ENCODE measurements at regions not wholly inside any gene's neighbourhood (a gene's known extent, or its start where the extent isn't known, plus 50 kb on each side); places are given as distances from the start of the nearest gene placed in this dataset.
"Not testable (repeated sequence)": the region's sequence is repeated elsewhere in the genome, so short reads cannot be mapped to it uniquely, and the experiment has no call there.

- DNase-seq (ENCODE audit: low read depth): no peak
Observed at GRCh38 chr13:89027694-89028306, 1356.6 kb downstream of the SLITRK5 start.

GRCh38 chr13:89029062-89029461 is 1357.9 kb downstream of the SLITRK5 start:
- no peak for DNase-seq (ENCODE audit: low read depth)

- DNase-seq (ENCODE audit: low read depth): no peak
Observed at GRCh38 chr13:89034015-89034414, 1362.8 kb downstream of the SLITRK5 start.

- DNase-seq (ENCODE audit: low read depth): no peak
Observed at GRCh38 chr13:89052699-89053098, 1381.5 kb downstream of the SLITRK5 start.

- DNase-seq (ENCODE audit: low read depth): no peak
Observed at GRCh38 chr13:89053418-89053817, 1382.2 kb downstream of the SLITRK5 start.

- no peak for DNase-seq (ENCODE audit: low read depth)
Observed at GRCh38 chr13:89057274-89057673, 1386.1 kb downstream of the SLITRK5 start.

GRCh38 chr13:89057862-89058261 is 1386.7 kb downstream of the SLITRK5 start:
- no peak for DNase-seq (ENCODE audit: low read depth)

GRCh38 chr13:89061821-89062220 is 1390.7 kb downstream of the SLITRK5 start:
- no peak for DNase-seq (ENCODE audit: low read depth)

- DNase-seq (ENCODE audit: low read depth): no peak
Observed at GRCh38 chr13:89066868-89067466, 1395.8 kb downstream of the SLITRK5 start.

- DNase-seq (ENCODE audit: low read depth): no peak
Observed at GRCh38 chr13:89072979-89073378, 1401.8 kb downstream of the SLITRK5 start.

- no peak for DNase-seq (ENCODE audit: low read depth)
Observed at GRCh38 chr13:89076622-89077021, 1405.5 kb downstream of the SLITRK5 start.

GRCh38 chr13:89082623-89083022 is 1411.5 kb downstream of the SLITRK5 start:
- no peak for DNase-seq (ENCODE audit: low read depth)

GRCh38 chr13:89088107-89088506 is 1416.9 kb downstream of the SLITRK5 start:
- DNase-seq (ENCODE audit: low read depth): not testable (repeated sequence)

- DNase-seq (ENCODE audit: low read depth): no peak
Observed at GRCh38 chr13:89097994-89098393, 1426.8 kb downstream of the SLITRK5 start.

GRCh38 chr13:89113744-89114143 is 1442.6 kb downstream of the SLITRK5 start:
- DNase-seq (ENCODE audit: low read depth): no peak

GRCh38 chr13:89115307-89115706 is 1444.1 kb downstream of the SLITRK5 start:
- DNase-seq (ENCODE audit: low read depth): no peak

GRCh38 chr13:89136678-89137077 is 1465.5 kb downstream of the SLITRK5 start:
- DNase-seq (ENCODE audit: low read depth): no peak

- DNase-seq (ENCODE audit: low read depth): no peak
Observed at GRCh38 chr13:89150362-89150761, 1479.2 kb downstream of the SLITRK5 start.

GRCh38 chr13:89153941-89154340 is 1482.8 kb downstream of the SLITRK5 start:
- DNase-seq (ENCODE audit: low read depth): no peak

- no peak for DNase-seq (ENCODE audit: low read depth)
Observed at GRCh38 chr13:89163096-89163495, 1491.9 kb downstream of the SLITRK5 start.

- no peak for DNase-seq (ENCODE audit: low read depth)
Observed at GRCh38 chr13:89165685-89166084, 1494.5 kb downstream of the SLITRK5 start.

- DNase-seq (ENCODE audit: low read depth): no peak
Observed at GRCh38 chr13:89169951-89170350, 1498.8 kb downstream of the SLITRK5 start.

GRCh38 chr13:89181041-89181440 is 1509.9 kb downstream of the SLITRK5 start:
- DNase-seq (ENCODE audit: low read depth): no peak

GRCh38 chr13:89199138-89199537 is 1528.0 kb downstream of the SLITRK5 start:
- DNase-seq (ENCODE audit: low read depth): no peak
